OCI-LY3 (cell line): ENCODE measurements at regions not wholly inside any gene's neighbourhood (a gene's known extent, or its start where the extent isn't known, plus 50 kb on each side); places are given as distances from the start of the nearest gene placed in this dataset.

Source experiments
- H2AFZ ChIP-seq: fragments of 200-600, 300-600 bp; shearing (Covaris generic); 2 replicates; pipeline ENCODE4 v1.6.0; 2014; ENCODE audit warnings: antibody characterized with exemption, low read depth, low read length
- H3K27ac ChIP-seq: fragments of 200-600, 300-600 bp; sonication (generic); 2 replicates; pipeline ENCODE4 v1.5.1; 2014; ENCODE audit warnings: mild to moderate bottlenecking, low read length, moderate library complexity, mixed read lengths
- H3K27me3 ChIP-seq: fragments of 200-600, 300-600 bp; sonication (generic); 2 replicates; pipeline ENCODE4 v1.6.1; 2014; ENCODE audit warnings: low read depth, low read length, mixed read lengths
- H3K36me3 ChIP-seq: fragments of 200-600, 300-600 bp; sonication (generic); replicated peaks from 2 replicates; pipeline ENCODE3; 2014; ENCODE audit warnings: low read depth, low read length, mixed read lengths
- H3K4me1 ChIP-seq: fragments of 300-600, 200-600 bp; sonication (generic); 2 replicates; pipeline ENCODE4 v1.6.1; 2014; ENCODE audit warnings: low read length, mixed read lengths
- H3K4me2 ChIP-seq: fragments of 200-600, 300-600 bp; sonication (generic); 2 replicates; pipeline ENCODE4 v1.6.1; 2014; ENCODE audit warnings: low read length, mixed read lengths
- H3K4me3 ChIP-seq: fragments of 300-600, 200-600 bp; sonication (generic); 2 replicates; pipeline ENCODE4 v1.5.1; 2014; ENCODE audit warnings: antibody characterized with exemption, mild to moderate bottlenecking, low read length, moderate library complexity
- H3K79me2 ChIP-seq: fragments of 300-600, 200-600 bp; shearing (Covaris generic); 2 replicates; pipeline ENCODE4 v1.6.1; 2014; ENCODE audit warnings: mild to moderate bottlenecking, low read length, mixed read lengths
- H3K9ac ChIP-seq: fragments of 300-600, 200-600 bp; shearing (Covaris generic); 2 replicates; pipeline ENCODE4 v1.6.0; 2014; ENCODE audit warnings: mild to moderate bottlenecking, low read length, moderate library complexity
- H3K9me3 ChIP-seq: fragments of 200-600, 300-600 bp; shearing (Covaris generic); 2 replicates; pipeline ENCODE4 v1.6.1; 2014; ENCODE audit warnings: low read length, mixed read lengths; ENCODE audit not compliant: insufficient read depth
- H4K20me1 ChIP-seq: fragments of 200-600, 300-600 bp; sonication (generic); 2 replicates; pipeline ENCODE4 v1.6.1; 2016; ENCODE audit warnings: low read length, mixed read lengths; ENCODE audit not compliant: insufficient read depth
- EZH2phosphoT487 ChIP-seq: fragments of 200-600 bp; shearing (Covaris generic); IDR thresholded peaks from 2 replicates; pipeline ENCODE4 v1.6.1; 2018; ENCODE audit warnings: antibody characterized with exemption, mixed run types, low read depth
- TF ChIP-seq, protein P1 (sequence below): fragments of 200-600, 300-600 bp; sonication (generic); IDR thresholded peaks from 2 replicates; pipeline ENCODE4 v1.5.1; 2014; ENCODE audit warnings: antibody characterized with exemption, low read length, low read depth

DNA sequence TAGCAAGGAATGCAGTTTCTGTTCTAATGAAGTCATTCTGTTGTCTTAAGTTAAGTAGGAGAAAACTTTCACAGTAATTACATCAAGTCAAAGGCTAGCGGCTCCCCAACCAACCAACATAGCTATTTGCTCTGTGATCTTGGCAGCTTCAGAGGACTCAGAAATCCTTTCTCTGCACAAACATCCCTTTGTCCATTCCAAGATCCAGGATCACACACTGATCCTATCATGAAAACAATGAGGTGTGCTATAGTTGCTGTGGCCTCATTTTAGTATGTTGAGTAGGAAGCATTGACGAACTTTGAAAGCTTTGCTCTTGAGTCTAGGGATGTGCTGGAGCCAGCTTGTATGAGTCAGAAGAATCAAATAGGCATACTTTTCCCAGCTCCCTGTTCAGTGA lies 218.2 kb upstream of the PRSS58 start:
- Histone ChIP-seq H3K9me3 (no peaks in the 10 kb centered on the region), H3K4me2 (no peak overlapping the region), H2AFZ (no peak overlapping the region), H3K4me3 (no peak overlapping the region), H3K27me3 (peaks cover 29% of the 10 kb centered on the region), H4K20me1 (no peaks in the 10 kb centered on the region), H3K36me3 (no peaks in the 10 kb centered on the region), H3K27ac (no peak overlapping the region), H3K4me1 (peaks cover 9% of the 10 kb centered on the region), H3K9ac (no peak overlapping the region), H3K79me2 (no peaks in the 10 kb centered on the region)
- TF ChIP-seq, protein P1, sequence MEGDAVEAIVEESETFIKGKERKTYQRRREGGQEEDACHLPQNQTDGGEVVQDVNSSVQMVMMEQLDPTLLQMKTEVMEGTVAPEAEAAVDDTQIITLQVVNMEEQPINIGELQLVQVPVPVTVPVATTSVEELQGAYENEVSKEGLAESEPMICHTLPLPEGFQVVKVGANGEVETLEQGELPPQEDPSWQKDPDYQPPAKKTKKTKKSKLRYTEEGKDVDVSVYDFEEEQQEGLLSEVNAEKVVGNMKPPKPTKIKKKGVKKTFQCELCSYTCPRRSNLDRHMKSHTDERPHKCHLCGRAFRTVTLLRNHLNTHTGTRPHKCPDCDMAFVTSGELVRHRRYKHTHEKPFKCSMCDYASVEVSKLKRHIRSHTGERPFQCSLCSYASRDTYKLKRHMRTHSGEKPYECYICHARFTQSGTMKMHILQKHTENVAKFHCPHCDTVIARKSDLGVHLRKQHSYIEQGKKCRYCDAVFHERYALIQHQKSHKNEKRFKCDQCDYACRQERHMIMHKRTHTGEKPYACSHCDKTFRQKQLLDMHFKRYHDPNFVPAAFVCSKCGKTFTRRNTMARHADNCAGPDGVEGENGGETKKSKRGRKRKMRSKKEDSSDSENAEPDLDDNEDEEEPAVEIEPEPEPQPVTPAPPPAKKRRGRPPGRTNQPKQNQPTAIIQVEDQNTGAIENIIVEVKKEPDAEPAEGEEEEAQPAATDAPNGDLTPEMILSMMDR: no peak
- TF ChIP-seq EZH2phosphoT487: no peak

DNA sequence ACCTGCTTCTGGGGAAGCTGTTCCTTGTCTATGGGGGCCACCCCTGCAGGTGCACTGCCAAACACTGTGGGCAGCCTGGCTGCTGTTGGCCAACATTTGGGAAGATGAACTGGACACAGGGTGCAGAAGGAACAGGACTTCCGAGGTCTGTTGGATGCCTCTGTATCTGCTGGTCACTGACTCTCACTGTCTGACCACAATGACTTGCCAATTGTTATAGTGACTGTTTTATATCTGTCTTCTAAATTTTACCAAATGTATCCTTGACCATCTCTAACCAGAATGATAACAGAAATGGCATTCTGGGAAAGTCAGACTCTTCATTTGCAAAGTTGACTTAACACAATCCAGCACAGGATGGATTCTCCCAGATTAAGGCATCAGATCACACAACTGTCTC lies 214.0 kb upstream of the PRSS58 start:
- H3K4me1 ChIP-seq: peaks cover 20% of the 10 kb centered on the region
- H3K4me2 ChIP-seq: no peak overlapping the region
- no peak overlapping the region for H3K9ac ChIP-seq
- H3K36me3 ChIP-seq: no peaks in the 10 kb centered on the region
- H3K79me2 ChIP-seq: no peaks in the 10 kb centered on the region
- no peaks in the 10 kb centered on the region for H3K9me3 ChIP-seq
- H3K27ac ChIP-seq: no peak overlapping the region
- no peaks in the 10 kb centered on the region for H4K20me1 ChIP-seq
- H2AFZ ChIP-seq: no peak overlapping the region
- TF ChIP-seq, protein P1: no peak
- no peak for TF ChIP-seq EZH2phosphoT487
- H3K27me3 ChIP-seq: peaks cover 19% of the 10 kb centered on the region; the same call in 1 of the 2 replicates
- H3K4me3 ChIP-seq: no peak overlapping the region

DNA sequence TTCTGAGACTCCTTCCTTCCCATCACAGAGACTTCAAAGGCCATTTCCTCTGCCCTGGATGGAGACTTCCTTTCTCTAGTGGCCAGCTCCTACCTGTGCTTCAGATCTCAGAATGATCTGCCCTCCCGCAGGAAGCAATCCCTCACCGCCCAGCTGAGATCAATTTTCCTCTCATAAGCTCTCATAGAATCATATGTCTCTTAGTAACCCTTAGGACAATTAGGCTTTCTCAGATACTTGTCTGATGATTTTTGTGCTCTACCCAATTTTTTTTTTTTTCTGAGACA lies 212.6 kb upstream of the PRSS58 start:
- H3K27ac ChIP-seq: no peak overlapping the region
- H3K27me3 ChIP-seq: peaks cover 16% of the 10 kb centered on the region; the same call in 1 of the 2 replicates
- H3K4me3 ChIP-seq: no peak overlapping the region
- H3K79me2 ChIP-seq: no peaks in the 10 kb centered on the region
- peaks cover 20% of the 10 kb centered on the region for H3K4me1 ChIP-seq
- H3K36me3 ChIP-seq: no peaks in the 10 kb centered on the region
- H3K9me3 ChIP-seq: no peaks in the 10 kb centered on the region
- no peak overlapping the region for H3K4me2 ChIP-seq
- no peaks in the 10 kb centered on the region for H4K20me1 ChIP-seq
- H2AFZ ChIP-seq: no peak overlapping the region
- no peak for TF ChIP-seq EZH2phosphoT487
- TF ChIP-seq, protein P1: no peak
- no peak overlapping the region for H3K9ac ChIP-seq

DNA sequence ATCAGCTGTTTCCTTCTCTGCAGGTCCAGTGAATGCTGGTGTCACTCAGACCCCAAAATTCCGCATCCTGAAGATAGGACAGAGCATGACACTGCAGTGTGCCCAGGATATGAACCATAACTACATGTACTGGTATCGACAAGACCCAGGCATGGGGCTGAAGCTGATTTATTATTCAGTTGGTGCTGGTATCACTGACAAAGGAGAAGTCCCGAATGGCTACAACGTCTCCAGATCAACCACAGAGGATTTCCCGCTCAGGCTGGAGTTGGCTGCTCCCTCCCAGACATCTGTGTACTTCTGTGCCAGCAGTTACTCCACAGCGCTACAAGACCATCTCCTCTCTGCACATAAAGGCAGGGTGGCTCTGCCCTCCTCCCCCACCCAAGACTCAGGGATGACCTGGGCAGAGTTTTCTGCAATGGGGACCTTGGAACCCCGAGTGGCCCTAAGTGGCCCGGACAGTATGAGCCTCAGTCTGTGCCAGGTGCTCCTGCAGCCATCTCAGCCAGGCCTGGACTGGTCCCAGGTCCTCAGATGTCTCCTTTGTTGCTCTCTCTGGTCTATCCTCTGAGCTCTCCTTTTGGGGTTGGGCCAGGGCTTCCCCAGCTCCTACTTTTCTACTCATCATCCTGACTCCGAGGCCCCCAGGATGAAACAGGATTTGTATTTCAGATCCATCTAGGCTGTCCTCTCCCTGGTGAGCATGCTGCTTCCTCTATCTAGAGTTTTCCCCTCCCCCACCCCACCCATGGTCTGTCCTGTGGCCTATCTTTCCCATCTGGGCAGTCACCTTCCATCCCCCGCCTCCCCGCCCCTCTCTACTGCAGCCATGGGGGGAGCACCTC lies 212.1 kb upstream of the PRSS58 start:
- peaks cover 14% of the 10 kb centered on the region; the same call in 1 of the 2 replicates for H3K27me3 ChIP-seq
- no peak overlapping the region for H2AFZ ChIP-seq
- no peak overlapping the region for H3K4me2 ChIP-seq
- H3K27ac ChIP-seq: no peak overlapping the region
- H3K4me3 ChIP-seq: no peak overlapping the region
- no peaks in the 10 kb centered on the region for H4K20me1 ChIP-seq
- TF ChIP-seq, protein P1: no peak
- TF ChIP-seq EZH2phosphoT487: no peak
- no peaks in the 10 kb centered on the region for H3K9me3 ChIP-seq
- no peaks in the 10 kb centered on the region for H3K79me2 ChIP-seq
- H3K9ac ChIP-seq: no peak overlapping the region
- no peaks in the 10 kb centered on the region for H3K36me3 ChIP-seq
- H3K4me1 ChIP-seq: peaks cover 20% of the 10 kb centered on the region
